GM06990 (cell line): ENCODE measurements at regions not wholly inside any gene's neighbourhood (a gene's known extent, or its start where the extent isn't known, plus 50 kb on each side); places are given as distances from the start of the nearest gene placed in this dataset.

ENCODE experiments used
- DNase-seq: peaks from one replicate; pipeline ENCODE4 v3.0.0-alpha.2; 2011; ENCODE audit not compliant: insufficient read length; ENCODE audit errors: extremely low read depth
- H3K27me3 ChIP-seq: replicated peaks from 2 replicates; pipeline ENCODE4 v1.6.0; 2011; ENCODE audit warnings: low read length; ENCODE audit not compliant: control insufficient read depth, insufficient read depth
- H3K36me3 ChIP-seq: 2 replicates; pipeline ENCODE4 v1.5.1; 2011; ENCODE audit warnings: low read length; ENCODE audit not compliant: control insufficient read depth, insufficient read depth
- H3K4me3 ChIP-seq: replicated peaks from 2 replicates; pipeline ENCODE4 v1.5.1; 2011; ENCODE audit warnings: low read depth, mild to moderate bottlenecking, control low read depth, low read length
- CTCF ChIP-seq: IDR thresholded peaks from 2 replicates; pipeline ENCODE4 v1.5.1; 2011; ENCODE audit warnings: low read length, control low read depth, mild to moderate bottlenecking, inconsistent platforms; ENCODE audit not compliant: insufficient read depth, poor library complexity, severe bottlenecking

GRCh38 chr5:2001300-2001699, 118.6 kb upstream of the IRX4 start:
- Histone ChIP-seq H3K36me3 (no peaks in the 10 kb centered on the region), H3K27me3 (no peaks in the 10 kb centered on the region), H3K4me3 (no peak overlapping the region)
- TF ChIP-seq CTCF: no peak
- DNase-seq: no peak

DNA sequence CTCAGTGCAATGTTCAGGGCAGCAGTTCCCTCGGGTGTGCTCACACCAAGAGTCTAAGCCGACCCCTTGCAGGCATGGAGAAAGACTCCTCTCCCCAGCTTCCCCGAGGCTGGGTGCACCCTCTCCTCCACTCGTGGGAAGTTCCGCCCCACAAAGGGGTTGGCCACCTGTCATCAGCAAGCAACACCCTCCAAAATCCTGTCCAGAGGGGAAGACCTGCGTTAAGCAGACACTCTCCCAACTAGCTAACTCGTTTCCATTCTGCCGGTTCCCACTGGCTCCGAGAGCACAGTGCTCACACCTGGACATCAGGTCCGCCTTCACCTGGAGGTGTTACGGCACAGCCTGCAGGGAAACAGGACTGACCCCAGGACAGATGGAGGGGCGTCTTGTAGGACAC, 117.9 kb upstream of the IRX4 start:
- H3K36me3 ChIP-seq: no peaks in the 10 kb centered on the region
- DNase-seq: no peak
- H3K27me3 ChIP-seq: no peaks in the 10 kb centered on the region
- H3K4me3 ChIP-seq: no peak overlapping the region
- TF ChIP-seq CTCF: no peak

GRCh38 chr5:1999794-2000193, 117.1 kb upstream of the IRX4 start:
- DNase-seq: no peak
- no peak for TF ChIP-seq CTCF
- Histone ChIP-seq H3K4me3 (no peak overlapping the region), H3K27me3 (no peaks in the 10 kb centered on the region), H3K36me3 (no peaks in the 10 kb centered on the region)

DNA sequence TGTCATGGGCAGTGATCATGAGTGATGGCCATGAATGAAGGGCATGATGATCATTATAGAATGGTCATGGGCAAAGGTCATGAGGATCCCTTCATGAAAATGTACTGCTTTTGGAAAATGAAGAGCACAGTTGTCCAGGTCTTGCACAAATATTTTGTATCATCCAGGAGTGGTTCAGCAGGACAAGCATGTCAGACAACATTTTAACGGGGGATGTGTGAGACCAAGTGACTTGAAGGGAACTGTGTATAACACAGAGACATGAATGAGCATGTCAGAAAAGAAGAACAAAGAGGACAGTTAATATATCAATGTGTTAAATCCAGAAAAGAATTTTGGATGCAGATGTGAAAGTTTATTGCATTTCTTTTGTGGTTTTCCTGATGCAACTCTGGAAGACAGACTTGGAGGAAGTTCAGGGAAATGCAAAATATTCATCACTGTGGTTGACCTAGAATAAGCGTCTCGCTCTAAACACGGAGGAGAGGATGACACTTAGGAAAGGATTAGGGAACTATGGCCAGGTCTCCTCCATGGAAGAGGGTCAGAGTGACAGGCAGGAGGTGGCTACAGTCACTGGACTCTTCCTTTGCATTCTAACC, 116.1 kb upstream of the IRX4 start:
- Histone ChIP-seq H3K4me3 (no peak overlapping the region), H3K27me3 (no peaks in the 10 kb centered on the region), H3K36me3 (no peaks in the 10 kb centered on the region)
- TF ChIP-seq CTCF: no peak
- no peak for DNase-seq

DNA sequence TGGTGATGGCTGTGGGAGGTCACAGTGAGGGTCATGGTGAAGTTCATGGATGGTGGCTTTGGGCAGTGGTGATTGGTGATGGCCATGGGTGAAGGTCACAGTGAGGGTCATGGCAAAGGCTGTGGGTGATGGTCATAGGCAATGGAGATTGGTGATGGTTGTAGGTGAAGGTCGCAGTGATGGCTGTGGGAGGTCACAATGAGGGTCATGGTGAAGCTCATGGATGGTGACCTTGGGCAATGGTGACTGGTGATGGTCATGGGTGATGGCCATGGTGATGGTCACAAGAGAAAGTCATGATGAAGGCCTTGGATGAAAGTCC, 115.6 kb upstream of the IRX4 start:
- no peak overlapping the region for H3K4me3 ChIP-seq
- H3K27me3 ChIP-seq: no peaks in the 10 kb centered on the region
- H3K36me3 ChIP-seq: no peaks in the 10 kb centered on the region
- DNase-seq: no peak
- no peak for TF ChIP-seq CTCF
